GM12891 (cell line): ENCODE measurements at regions not wholly inside any gene's neighbourhood (a gene's known extent, or its start where the extent isn't known, plus 50 kb on each side); places are given as distances from the start of the nearest gene placed in this dataset.

Experiments
- PAX5 ChIP-seq: IDR thresholded peaks from 2 replicates; pipeline ENCODE4 v1.6.1; 2011; ENCODE audit warnings: low read length, moderate library complexity, mild to moderate bottlenecking; ENCODE audit not compliant: insufficient read depth, severe bottlenecking
- POLR2A ChIP-seq: IDR thresholded peaks from 2 replicates; pipeline ENCODE4 v1.6.1; 2011; ENCODE audit warnings: low read depth, low read length, control low read depth
- POLR2AphosphoS5 ChIP-seq: IDR thresholded peaks from 2 replicates; pipeline ENCODE4 v1.6.1; 2011; ENCODE audit warnings: low read depth, low read length, control low read depth
- POU2F2 ChIP-seq: IDR thresholded peaks from 2 replicates; pipeline ENCODE4 v1.6.1; 2011; ENCODE audit warnings: low read depth, mild to moderate bottlenecking, control low read depth, low read length, moderate library complexity
- TAF1 ChIP-seq: IDR thresholded peaks from 2 replicates; pipeline ENCODE4 v1.6.1; 2011; ENCODE audit warnings: low read depth, low read length, control low read depth

GRCh38 chr9:107110153-107110552 lies 172.9 kb upstream of the RAD23B start:
- no peak for TF ChIP-seq POLR2A
- no peak for TF ChIP-seq POLR2AphosphoS5
- TF ChIP-seq PAX5: no peak
- no peak for TF ChIP-seq TAF1
- TF ChIP-seq POU2F2: no peak
